NCI-H2081 (cell line): ENCODE measurements at regions not wholly inside any gene's neighbourhood (a gene's known extent, or its start where the extent isn't known, plus 50 kb on each side); places are given as distances from the start of the nearest gene placed in this dataset.

ENCODE experiments used
- DNase-seq, 2 experiments: peaks; one replicate each; lab custom pipeline; 2025; lab: John Stamatoyannopoulos, UW

DNA sequence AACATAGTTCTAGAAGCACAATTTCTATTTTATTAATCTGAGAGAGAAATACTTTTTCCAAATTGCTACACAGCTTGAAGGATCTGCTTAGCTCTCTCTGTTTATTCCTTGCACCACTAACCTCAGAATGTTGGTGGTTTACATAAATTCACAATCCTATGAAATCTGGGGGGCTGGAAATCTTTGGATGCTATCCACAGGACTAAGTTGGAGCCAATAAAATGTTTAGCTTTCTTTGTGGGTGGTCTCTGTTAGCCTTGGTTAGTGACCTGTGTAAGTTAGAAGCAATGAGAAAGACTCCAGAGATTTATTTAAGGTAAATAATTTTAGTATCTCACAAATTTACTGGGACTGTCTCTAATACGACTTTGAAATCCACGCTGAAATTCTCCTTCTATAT, 418.1 kb downstream of the ADGRL2 start:
- DNase-seq: no peak

DNA sequence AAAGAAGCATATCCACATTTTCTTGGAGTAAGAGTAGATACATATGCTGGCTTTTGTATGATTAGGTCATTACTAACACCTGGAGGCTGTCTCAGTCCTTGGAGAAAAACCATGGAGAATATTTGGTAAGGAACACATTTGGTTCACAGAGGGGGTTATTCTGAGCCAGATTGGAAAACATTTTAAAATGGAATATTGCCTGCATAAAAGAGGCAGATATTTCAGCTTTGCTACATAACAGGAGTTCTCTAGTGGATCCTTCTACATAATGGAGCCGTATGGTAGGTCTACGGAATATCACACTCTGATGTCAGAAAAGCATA, 415.1 kb downstream of the ADGRL2 start:
- DNase-seq: no peak

DNA sequence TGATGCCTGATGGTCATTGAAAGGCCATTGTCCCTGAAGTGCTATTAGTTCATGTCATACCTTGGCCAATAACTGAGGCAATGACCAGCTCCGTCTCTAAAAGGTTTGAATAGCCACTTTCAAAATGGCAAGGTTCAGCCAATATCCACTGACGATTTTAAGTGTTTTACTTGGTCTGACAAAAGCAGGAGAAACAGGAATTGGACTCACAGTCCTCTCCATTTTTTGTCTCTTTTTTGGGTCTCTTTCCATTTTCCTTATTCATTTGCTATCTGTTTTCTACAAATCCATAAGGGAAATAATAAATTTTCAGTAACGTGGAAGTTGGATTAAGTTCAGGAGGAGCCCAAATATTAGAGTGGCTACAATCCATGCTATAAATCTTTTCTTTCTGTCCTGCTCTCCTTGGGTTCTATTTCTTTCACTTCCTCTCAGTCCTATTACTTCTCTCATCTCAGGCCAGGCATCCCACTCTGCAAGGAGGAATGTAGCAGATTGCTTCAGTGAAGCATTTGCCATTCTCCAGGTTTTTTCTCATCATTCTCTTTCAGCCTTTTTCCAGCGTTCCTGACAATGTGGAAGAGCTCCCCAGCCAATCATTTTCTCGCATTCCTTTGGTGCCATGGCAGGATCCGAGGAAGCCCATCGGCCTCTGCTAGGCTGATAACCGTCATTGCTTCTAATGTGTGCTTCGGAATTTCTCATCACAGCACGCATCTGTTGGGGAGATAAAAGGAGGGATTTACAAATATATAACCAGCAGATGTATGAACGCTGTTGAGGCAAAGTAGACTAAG, 414.5 kb downstream of the ADGRL2 start:
- DNase-seq: no peak

DNA sequence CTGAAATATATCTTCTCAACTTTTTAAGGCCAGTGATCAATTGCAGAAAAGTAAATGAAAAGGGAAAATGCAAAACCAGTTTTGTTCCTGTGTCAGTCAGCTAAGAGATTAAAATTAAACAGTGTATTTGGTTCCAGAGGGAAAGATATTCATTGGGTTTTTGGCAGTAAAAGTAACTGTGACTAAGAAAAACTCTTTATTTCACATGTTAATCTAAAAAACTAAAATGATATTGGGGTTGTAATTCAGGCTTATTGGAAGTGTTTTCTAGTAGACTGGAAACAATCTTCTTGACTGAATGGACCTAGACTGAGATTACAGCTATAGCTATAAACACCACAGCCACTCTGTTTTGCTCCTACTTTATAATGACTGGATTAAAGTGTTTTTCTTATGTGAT, 413.9 kb downstream of the ADGRL2 start:
- no peak for DNase-seq

DNA sequence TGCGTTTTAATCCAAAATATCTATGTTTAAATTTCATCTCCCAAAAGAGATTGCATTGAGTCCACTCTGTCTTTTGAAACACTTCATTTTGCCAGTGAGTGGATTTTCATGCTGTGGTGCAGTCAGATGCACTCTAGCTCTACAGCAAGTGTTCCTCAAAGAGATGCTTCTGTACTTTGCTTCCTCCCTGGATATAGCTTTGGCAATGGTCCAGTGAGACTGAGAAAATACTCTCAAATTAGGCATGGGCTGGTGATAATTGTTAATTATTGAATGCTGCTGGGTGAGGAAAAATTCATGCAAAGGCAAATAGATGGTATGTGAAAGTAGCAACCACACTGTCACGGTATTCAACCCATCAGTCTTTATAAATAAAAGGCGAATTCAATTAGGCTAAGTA, 396.9 kb downstream of the ADGRL2 start:
- peak in 1 of 2 experiments; percentile 23 for DNase-seq

DNA sequence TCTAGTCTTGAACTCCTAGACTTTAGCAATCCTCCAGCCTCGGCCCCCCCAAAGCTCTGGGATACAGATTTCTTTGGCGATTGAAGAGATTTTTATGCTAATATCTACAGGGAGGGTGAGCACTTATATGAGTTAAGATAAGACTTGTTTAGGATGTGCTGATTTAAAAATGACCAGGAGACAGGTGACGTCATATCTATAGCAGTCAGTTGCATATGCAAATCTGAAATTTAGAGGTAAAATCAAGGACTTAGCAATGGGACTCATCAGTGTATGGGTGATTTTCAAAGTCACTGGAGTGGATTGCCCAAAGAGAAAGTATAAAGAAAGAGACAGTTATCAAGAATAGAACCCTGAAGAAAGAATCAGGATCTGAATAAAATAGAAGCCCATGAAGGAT, 394.5 kb downstream of the ADGRL2 start:
- DNase-seq: no peak

DNA sequence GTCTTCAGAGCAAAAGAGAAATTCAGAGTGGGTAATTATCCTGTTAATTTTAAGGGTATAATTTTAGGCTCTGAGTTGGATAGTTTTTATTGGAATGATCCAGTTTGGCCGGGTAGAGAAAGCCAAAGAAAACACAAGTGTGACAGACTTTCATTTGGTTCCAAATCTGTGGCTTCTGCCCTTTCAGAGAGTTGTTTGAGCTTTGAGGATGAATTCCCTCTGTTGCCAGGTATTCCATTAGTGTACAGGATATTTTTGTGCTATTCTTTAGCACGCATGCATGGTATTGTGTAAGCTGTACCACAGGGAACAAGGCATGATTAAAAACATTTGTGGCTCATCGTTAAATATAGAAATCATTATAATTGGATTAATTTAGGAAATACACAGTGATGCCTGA, 384.4 kb downstream of the ADGRL2 start:
- DNase-seq: no peak

DNA sequence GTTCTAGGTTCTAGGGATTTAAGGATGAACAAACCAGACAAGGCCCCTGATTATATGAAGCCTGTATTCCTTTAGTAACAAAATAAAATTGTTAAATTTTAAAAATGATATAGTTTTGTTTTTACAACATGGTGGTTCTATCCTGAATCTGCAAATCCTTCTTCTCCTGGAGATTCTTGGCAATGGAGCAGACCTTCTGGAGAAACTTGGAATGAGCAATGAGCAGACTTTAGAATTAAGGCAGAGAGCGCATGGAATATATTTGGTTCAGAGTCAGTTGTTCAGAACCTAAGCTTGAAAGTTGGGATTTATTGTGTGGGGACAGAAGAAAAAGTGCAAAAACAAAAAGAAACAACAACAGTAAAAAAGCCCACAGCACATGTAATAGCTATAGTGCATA, 381.1 kb downstream of the ADGRL2 start:
- DNase-seq: no peak

DNA sequence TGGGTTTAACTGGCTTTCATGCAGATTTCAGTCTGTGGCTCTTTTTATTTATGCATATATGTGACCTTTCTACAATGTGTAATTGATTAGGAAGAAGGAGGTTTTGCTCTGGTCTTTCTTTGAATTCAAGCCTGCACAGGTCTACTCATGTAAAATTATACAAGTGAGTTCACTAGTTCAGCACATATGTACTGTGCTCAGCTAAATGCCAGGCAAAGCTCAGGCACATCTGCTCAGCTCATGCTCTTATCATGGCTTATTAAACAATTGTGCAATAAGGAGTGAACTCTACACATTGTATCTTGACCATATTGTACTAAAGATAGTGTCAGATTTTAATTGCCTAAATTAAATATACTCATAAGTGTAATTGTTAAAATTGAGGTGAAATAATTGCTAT, 378.4 kb downstream of the ADGRL2 start:
- DNase-seq: no peak

DNA sequence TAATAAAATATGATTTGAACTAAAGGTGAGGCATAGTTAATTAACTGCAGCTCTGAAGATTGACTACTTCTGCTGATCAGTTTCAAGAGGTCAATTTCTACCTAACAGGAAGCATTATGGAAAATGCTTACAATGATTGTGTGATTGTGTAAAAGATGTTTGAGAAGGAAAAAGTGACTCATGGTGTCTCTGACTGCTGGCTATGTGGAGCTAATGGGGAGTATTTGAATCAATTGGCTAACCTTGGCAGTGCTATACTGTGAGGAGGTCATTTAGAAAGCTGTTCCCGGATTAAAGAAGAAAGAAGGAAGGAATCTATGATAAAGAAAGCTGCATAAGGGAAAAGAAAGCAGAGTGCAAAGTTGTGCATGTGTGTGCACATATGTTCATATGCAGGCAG, 376.5 kb downstream of the ADGRL2 start:
- no peak for DNase-seq

DNA sequence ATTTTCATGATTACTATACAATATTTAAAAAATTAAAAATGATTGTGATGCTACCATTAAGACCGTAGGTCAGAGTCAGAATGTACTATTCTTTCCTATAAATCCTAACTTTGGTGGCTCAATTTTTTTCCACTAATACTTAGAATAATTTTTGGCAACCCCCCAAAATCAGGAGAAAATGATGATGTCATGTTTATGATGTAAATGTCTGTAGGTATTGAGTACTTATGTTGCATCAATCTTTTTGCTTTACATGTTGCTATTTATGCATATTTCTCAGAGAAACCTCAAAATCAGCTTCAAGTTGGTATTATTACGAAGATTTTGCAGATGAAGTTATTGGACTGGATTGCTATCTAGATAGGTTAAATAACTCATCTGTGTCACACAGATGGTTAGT, 371.2 kb downstream of the ADGRL2 start:
- no peak for DNase-seq

DNA sequence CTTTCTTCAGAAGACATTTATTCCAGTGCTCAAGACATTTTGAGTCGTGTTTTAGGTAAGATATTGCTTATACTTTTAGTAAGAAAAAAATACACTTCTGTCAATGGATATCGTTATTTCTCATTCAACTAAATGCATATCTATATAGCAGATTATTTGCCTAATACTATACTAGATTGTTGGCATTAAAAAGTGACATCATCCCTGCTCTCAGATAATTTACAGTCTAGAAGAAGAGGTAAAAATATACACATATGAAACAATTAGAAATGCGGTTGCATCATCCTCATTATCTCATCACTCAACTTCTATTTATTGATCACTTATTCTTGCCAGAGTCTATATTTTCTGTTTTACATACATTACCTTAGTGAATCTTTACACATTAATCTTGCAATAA, 367.7 kb downstream of the ADGRL2 start:
- no peak for DNase-seq

DNA sequence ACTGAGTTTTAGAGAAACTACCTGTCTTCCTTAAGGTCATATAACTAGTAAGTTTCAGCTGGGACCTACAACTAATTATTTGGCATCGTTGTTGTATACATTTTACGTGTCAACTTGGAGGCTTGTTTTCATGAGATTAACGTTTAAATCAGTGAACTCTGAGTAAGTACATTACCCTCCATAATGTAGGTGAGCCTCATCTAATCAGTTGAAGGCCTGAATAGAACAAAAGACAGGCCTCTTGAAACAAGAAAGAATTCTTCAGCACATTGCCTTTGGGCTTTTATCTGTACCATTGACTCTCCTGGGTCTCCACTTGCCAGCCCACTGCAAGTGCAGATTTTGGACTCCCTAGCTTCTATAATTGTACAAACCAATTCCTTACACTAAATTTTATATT, 364.6 kb downstream of the ADGRL2 start:
- DNase-seq: no peak

DNA sequence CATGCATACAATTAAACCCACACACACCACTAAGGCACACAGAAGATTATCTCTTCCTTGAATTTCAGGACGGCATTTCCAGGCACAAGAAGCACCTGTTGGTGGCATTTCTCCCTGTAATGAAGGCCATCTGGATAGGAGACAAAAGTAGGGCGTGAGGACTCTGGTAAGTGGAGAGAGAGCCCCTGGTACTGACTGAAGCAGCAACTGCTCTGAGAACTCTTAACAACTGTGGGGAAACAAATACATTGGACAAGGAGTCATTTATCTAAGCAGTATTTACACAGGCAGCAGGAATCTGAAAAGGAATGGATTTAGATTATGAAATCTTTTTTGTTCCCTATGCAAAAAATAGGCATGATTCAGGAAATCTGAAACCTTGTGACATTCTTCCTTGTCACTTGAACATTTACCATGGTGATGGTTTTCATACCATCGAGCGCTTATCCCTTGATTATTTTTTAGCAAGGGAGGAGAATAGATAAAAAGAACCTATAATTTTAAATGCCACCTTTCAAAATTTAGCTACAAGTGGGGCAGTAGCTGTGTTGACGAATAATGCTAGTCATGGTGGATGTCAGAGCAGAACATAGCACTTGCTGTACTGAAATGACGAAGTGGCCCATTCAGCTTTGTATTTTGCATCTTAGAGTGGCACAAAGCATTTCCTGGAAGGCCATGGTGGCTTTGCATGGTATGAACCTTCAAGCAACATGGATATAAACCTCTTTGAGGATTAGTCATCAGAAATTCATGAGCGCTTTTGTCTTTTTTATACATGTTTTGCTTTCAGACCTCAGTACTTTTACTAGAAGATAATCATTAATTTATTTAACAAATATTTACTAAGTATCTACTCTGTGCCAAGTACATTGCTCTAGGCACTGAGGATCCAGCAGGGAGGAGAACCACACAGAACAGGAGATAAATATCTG, 362.0 kb downstream of the ADGRL2 start:
- DNase-seq: peak in 1 of 2 experiments; percentile 2

DNA sequence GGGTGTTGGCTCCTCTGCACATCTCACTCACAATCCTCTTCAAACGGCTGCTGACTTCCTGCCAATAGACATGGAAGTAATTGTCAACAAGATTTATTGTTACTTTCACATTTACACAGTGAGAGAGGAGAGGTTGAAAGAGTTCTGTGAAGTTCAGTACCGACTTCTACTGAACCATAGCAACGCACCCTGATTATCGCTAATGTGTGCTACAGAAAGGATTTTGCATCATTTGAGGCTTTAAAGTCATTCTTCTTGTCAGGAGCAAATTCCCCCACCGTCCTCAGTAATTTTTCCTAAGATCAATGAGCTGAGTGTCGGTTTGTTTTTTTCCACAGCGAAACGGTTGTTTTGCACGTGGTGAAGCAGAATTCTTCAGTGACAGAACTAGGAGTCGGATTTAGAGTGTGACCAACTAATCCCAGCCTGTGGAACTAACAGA, 361.0 kb downstream of the ADGRL2 start:
- peak in 1 of 2 experiments; percentile 33 for DNase-seq

DNA sequence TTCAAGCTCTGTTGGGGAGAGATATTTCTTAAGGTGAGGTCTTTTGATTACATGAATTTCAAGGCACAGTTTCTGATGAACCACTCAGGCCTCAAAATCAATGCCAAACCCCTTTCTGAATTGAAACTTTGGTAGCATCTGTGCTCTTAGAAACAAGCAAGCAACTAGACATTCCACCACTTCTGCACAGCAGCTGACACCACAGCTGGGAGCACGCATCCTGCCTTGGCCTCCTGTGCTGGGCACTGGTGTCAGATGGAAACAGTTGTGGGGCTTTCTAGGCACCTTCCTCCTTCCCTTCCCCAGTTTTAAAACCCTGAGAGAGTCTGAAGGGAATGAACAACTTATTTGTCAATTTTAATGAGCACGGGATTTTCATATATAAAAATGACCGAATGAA, 360.2 kb downstream of the ADGRL2 start:
- DNase-seq: no peak

DNA sequence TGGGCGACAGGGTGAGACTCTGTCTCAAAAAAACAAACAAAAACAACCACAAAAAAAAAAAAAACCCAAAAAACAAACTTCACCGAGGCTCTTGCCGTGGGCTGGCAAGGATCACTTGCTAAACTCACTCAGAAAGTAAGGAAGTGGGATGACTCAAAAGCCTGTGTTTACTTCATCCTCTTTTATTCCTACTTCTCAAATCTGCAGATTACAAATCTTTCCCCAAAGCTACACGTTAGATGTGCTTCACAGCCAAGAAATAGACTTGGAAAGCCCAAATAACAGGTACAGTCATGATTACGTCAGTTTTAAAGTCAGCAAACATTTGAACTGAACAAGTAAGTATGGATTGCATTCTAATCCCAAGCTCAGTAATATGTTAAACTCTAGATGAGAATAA, 359.3 kb downstream of the ADGRL2 start:
- no peak for DNase-seq

DNA sequence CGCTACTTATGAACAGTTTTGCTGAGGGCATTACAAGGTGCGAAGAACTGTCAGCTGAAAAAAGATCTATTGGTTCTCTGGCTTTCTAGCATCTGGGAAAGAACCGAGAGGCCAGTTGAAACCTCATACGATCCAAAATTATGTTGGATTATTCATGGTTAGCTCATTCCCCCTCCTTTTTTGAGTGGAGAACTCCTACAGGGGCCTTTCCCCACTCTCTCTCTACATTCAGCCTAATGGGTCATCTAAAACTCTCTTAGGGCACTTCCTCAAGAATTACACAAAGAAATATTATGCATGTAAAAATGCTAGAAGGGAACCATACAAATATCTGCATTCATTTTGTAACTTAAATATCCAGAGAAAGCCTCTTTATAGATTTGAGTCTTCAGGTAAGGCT, 358.2 kb downstream of the ADGRL2 start:
- no peak for DNase-seq

DNA sequence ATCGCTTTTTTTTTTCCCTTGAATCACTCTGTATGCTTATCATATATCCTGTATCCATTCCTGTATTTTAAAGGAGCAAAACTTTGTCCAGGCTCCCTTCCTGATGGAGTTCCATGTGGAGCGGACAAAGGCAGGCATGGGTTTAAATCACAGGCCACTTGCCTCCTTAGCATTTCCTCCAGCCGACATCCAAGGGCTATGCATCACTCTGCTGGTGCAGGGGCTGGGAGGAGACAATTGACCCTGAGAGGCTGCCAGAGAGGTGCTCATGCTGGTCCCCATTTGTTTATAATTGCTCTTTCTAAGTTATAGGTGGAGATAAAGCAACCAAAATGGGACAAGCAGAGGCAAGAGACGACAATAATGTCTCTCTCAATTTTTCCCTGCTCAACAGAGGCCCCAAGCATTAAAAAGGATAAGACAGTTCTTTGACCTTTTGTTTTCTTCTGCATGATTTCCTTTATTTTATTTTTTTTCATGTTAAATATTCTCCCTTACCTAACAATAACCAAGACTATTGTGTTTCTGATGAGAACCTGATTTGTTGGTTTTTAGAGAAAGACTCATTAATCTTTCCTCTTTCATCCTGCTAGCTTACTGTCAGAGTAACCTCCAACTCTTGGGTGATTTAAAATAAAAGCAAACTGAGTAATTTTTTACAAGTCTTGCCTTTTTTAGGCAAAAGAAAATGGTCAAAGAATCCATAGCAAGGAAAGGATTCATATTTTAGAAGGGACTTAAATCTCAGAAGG, 353.7 kb downstream of the ADGRL2 start:
- no peak for DNase-seq

DNA sequence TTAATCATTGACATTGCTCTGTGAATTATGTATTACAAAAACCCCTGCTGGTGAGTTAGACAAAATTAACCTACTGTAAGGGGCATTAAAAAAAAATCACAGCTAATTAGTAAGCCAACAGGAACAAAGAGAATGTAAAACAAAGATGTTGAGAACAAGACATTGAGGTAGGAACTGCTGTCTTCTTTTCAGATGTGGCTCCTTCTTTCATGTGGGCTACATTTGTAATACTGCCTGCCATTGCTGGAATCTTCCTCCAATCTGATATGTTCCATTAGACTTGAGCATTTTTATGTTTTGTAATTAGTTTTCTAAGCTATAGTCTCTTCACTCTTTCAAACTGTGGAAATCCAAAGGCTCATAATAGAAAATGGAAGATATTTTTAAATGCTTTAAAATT, 353.0 kb downstream of the ADGRL2 start:
- no peak for DNase-seq

DNA sequence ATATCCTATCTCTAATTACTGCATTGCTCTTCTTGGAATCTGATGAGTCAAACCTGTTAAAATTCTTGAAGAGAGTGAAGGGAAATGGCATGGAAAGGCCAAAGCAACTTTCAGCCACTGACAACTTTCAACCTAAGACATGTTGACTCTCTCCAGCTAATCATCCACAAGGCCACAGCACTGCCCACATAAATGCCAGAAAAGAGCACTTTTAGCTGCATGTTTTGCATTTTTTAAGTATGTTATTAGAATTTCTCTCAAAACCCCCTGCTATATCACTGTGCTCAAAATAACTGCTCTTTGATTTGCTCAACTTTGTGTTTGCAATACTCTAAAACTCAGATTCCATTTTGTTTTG, 352.5 kb downstream of the ADGRL2 start:
- DNase-seq: no peak

DNA sequence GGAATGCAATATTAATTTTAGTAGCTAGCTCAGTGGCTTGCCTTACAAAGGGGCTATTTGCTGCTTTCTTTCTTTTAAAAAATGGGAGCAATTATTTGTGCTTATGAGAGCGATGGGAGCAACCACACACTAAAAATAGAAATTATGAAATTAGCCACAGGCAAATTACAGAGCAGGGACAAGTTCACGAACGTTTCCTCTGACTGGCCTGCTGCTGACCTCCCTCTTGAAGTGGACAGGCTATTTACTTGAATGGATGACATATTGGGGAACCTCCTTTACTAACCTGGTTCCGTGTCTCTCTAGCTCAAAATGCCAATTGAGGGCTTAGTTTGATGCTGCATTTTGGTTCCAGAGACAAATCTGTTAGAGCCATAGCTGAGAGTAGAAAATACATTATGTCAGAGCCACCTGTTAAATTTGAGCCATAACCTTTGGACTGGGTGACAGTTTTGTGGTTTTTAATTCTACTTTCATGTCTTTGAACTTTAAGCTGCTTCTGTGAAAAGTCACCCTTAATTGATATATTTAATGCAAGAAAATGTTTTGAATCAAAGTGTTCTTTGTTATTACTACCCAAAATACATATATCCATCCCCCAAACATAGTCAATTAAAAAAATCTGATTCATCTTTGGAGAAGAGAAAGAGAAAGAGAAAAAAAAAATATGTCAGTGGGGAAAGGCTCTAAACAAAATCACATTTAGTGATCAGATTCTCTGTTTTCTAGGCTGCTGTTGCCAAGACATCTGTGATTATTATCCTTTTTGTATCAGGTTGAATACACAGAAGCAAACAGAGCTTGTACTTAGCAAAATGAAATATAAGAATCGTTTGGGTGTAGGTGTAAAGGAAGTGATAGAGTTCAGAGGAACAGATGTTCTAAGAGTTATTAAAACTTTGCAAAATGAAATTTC, 351.9 kb downstream of the ADGRL2 start:
- DNase-seq: peak in 1 of 2 experiments; percentile 8
